ENCODE measurements at regions not wholly inside any gene's neighbourhood (a gene's known extent, or its start where the extent isn't known, plus 50 kb on each side); places are given as distances from the start of the nearest gene placed in this dataset.

GRCh38 chr20:7231303-7231702, 463.8 kb downstream of the BMP2 start:
- no peaks in the 10 kb centered on the region for H3K9me3 ChIP-seq
- no peak for DNase-seq
- intact Hi-C loops (cut with DNase I), result no loop called here
- TF ChIP-seq CTCF (IDR thresholded peaks at IDR 0.05), result no peak
- no peak overlapping the region for H3K27ac ChIP-seq
- no peak overlapping the region for H3K4me3 ChIP-seq
- H3K4me1 ChIP-seq, result no peaks in the 10 kb centered on the region
- H3K9ac ChIP-seq (ENCODE audit: low read depth in 2 of 2, low read length in 2 of 2), result no peak overlapping the region
- H3K36me3 ChIP-seq, result no peaks in the 10 kb centered on the region
- no peaks in the 10 kb centered on the region for H3K27me3 ChIP-seq

DNA sequence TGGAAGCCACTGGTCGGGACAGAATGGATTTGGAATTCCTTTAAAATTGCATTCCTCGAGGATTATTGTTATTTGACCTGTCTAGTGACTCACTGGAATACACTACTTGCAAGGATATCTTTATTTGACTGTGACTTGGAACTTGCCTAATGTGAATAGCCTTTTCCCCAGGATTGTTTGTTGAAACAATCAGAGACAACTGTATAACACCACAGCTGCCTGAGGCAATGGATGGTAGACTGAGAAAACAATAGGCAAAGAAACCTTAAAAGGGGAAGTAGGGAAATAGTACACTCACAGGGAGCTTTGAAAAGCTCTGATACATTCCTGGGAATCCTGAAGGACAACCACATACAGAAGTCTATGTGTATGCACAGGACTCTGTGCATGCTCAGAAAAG, 465.3 kb downstream of the BMP2 start:
- TF ChIP-seq CTCF (IDR thresholded peaks at IDR 0.05), result no peak

DNA sequence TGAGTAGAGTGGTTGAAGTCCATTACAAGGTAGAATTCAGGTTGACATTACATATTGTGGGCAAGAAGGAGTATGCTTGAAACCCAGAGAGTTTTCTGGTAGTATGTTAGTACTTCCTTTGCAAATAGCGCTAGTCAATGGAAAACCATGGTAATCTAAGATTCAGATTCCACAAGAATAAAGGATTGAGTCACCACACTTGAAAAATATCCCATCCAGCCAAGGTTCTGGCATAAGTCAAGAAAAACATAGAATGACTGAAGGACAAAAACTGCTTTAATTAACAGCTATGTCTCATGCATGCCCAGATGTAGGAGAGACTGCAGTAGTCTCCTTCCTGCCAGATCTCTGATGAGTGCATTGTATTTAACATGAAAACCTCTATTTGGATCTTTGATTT, 469.8 kb downstream of the BMP2 start:
- intact Hi-C loops (cut with DNase I), result no loop called here
- TF ChIP-seq CTCF (IDR thresholded peaks at IDR 0.05), result no peak
- H3K27ac ChIP-seq, result no peak overlapping the region
- no peaks in the 10 kb centered on the region for H3K4me1 ChIP-seq
- no peaks in the 10 kb centered on the region for H3K9me3 ChIP-seq
- no peak overlapping the region for H3K9ac ChIP-seq (ENCODE audit: low read depth in 2 of 2, low read length in 2 of 2)
- H3K27me3 ChIP-seq, result no peaks in the 10 kb centered on the region
- no peaks in the 10 kb centered on the region for H3K36me3 ChIP-seq
- H3K4me3 ChIP-seq, result no peak overlapping the region
- no peak for DNase-seq

More for the DNA sequence above, 465.3 kb downstream of the BMP2 start:
- no peak overlapping the region for H3K27ac ChIP-seq
- H3K4me1 ChIP-seq, result no peaks in the 10 kb centered on the region
- H3K36me3 ChIP-seq, result no peaks in the 10 kb centered on the region
- H3K9me3 ChIP-seq, result no peaks in the 10 kb centered on the region
- H3K4me3 ChIP-seq, result no peak overlapping the region
- intact Hi-C loops (cut with DNase I), result no loop called here
- no peak overlapping the region for H3K9ac ChIP-seq (ENCODE audit: low read depth in 2 of 2, low read length in 2 of 2)
- H3K27me3 ChIP-seq, result no peaks in the 10 kb centered on the region
- DNase-seq, result no peak

GRCh38 chr20:7240490-7240889, 473.0 kb downstream of the BMP2 start:
- DNase-seq, result no peak
- TF ChIP-seq CTCF (IDR thresholded peaks at IDR 0.05), result no peak
- intact Hi-C loops (cut with DNase I), result no loop called here
- Histone ChIP-seq H3K27me3 (no peaks in the 10 kb centered on the region), H3K4me1 (no peaks in the 10 kb centered on the region), H3K4me3 (no peak overlapping the region), H3K9me3 (no peaks in the 10 kb centered on the region), H3K36me3 (no peaks in the 10 kb centered on the region), H3K27ac (no peak overlapping the region), H3K9ac (ENCODE audit: low read depth in 2 of 2, low read length in 2 of 2) (no peak overlapping the region)

- TF ChIP-seq CTCF (IDR thresholded peaks at IDR 0.05), result no peak
- H3K9ac ChIP-seq (ENCODE audit: low read depth in 2 of 2, low read length in 2 of 2), result no peak overlapping the region
- no peaks in the 10 kb centered on the region for H3K4me1 ChIP-seq
- H3K36me3 ChIP-seq, result no peaks in the 10 kb centered on the region
- no peaks in the 10 kb centered on the region for H3K27me3 ChIP-seq
- no peaks in the 10 kb centered on the region for H3K9me3 ChIP-seq
- intact Hi-C loops (cut with DNase I), result no loop called here
- DNase-seq, result no peak
- H3K27ac ChIP-seq, result no peak overlapping the region
- no peak overlapping the region for H3K4me3 ChIP-seq
Measured at GRCh38 chr20:7248281-7249201, 481.1 kb downstream of the BMP2 start.

Data from colonic mucosa (tissue), 4 donors.